Endometrial microvascular endothelial cells (primary cell): ENCODE measurements at regions not wholly inside any gene's neighbourhood (a gene's known extent, or its start where the extent isn't known, plus 50 kb on each side); places are given as distances from the start of the nearest gene placed in this dataset.
"Not testable (repeated sequence)": the region's sequence is repeated elsewhere in the genome, so short reads cannot be mapped to it uniquely, and the experiment has no call there.

ENCODE experiments used
- in situ Hi-C: cut with HindIII; loops from 2 replicates; pipeline ENCODE4 v1.10.0; 2017; ENCODE audit warnings: low sequenced_read_pairs, low pct_unique_long_range_greater_than_20kb; ENCODE audit errors: inconsistent ontology term

DNA sequence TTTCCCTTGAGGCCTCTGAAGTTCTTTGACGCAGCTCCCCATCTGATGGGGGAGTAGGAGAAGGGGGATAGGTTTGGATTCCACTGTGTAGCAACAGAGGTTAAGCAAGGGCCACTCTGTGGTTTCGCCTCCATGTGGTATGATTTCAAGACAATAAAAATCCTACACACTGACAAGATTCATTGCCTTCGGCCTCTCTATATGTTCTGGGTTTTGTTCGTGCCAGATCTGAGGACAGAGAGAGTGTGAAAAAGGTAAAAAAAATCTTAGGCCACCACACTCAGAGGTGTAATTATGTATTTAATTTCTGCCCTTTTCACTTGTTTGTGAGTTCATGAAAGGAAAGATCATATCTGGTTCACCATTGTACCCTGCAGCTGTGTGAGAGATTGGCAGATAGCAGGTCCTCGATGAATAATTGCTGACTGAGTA, 715.2 kb upstream of the ZNF608 start:
- in situ Hi-C loops = no loop called here

DNA sequence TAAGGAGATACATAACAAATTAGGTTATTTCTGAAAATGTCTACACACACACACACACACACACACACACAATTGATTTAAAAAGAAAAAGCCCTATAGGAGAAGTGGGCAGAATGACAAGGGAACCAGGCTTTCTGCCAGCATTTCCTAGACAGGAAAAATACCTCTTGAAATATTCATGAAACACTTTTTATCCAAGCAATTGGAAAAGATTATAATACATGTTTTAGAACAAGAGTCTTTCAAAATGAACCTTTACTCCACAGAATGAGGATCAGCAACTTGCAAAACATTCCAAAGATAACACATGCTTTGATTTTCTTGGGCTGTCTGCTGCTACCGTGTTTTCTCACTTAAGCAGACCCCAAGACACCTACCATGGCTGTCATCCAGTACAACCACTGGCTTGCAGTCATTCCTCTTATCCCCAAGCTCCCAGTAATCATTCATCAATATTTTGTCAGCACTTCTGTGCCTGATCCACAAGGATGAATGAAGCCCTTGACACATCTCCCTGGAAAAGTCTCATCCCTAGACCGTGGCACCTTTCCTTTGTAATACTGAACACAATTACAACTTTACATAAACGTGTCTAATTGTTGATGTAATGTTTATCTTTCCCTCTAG, 717.1 kb upstream of the ZNF608 start:
- in situ Hi-C loops = no loop called here

DNA sequence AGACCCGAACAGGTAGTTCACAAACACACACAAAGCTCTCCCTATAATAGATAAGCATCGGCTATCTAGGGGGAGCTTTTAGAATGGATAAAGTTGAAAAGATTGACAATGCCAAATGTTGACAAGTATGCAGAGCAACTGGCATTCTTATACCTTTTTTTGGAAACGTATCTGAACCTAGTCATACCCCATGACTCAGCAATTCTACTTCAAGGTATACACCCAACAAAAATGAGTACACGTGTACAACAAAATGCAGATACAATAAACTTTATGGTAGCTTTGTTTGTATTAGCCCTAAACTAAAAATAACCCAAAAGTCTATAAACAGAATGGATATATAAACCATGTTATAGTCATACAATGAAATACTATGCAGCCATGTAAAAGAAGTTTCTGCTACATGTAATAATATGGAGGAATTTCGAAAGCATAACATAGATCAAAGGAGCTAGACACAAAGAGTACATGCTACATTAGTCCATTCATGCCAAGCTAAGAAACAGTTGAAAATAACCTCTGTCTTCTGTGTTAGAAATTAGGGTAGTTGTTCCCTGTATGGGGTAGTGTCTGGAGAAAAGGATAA, 718.5 kb upstream of the ZNF608 start:
- in situ Hi-C loops = no loop called here

DNA sequence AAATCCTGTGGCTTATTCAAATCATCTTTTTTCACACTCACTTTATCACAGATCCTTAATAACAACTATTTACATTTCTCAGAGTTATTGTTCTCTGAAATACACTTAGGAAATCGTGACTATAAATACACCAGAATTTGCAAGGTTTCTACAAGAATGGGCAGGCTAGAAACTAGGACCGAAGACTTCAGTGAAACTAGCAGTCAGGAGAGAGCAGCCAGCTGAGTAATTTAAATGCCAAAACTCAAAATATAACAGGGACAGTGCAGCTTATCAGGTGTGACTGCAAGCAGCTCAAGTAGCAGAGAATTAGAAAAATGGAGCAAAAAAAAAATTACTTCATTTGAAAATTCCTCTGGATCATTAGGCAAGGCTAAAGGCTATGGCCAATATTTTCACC, 719.3 kb upstream of the ZNF608 start:
- in situ Hi-C loops = no loop called here

DNA sequence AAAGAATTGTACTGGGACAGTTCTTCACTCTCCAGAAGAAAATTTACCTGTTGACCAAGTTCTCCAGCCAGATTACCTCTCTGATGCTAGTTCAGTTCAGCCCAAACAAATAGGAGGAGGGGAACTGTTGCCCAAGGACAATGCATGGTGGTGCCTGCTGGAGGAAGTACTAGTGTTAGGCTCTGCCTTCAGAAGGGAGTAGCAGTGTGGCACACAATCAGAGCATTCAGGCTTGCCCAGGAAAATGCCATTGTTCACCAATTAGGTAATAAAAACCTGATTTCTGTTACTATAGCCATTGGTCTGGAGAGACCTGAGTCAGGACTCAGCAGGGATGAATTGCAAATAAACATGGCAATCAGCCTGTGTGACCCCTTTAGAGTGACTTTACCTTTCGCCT, 720.8 kb upstream of the ZNF608 start:
- in situ Hi-C loops = no loop called here

DNA sequence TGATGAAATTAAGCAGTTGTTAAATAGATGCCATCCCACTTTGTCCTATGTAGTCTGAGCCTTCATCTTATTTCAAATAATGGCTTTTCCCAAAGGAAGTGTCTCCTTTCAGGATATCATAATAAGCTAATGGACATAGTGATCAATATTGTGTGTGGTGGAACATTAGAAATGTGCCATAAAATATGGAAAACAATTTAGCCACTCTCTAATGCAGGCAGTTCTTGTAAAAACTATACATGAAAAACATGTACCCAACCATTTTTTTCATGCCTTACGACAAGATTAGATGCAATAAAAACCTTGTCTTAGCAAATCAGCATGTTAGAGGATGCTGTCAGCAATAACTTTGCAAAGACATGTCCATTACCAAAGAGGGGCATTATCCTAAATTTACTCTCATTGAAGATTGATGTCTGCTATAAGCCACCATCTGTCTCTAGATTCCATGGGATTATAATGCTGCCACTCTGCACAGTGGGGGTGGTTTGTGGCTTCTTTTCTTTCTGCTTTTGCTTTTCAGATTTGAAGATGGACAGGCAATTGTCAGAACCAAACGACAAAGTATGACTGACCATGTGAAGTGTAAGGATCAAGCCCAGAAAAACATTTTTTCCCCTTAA, 724.0 kb upstream of the ZNF608 start:
- in situ Hi-C loops = no loop called here

DNA sequence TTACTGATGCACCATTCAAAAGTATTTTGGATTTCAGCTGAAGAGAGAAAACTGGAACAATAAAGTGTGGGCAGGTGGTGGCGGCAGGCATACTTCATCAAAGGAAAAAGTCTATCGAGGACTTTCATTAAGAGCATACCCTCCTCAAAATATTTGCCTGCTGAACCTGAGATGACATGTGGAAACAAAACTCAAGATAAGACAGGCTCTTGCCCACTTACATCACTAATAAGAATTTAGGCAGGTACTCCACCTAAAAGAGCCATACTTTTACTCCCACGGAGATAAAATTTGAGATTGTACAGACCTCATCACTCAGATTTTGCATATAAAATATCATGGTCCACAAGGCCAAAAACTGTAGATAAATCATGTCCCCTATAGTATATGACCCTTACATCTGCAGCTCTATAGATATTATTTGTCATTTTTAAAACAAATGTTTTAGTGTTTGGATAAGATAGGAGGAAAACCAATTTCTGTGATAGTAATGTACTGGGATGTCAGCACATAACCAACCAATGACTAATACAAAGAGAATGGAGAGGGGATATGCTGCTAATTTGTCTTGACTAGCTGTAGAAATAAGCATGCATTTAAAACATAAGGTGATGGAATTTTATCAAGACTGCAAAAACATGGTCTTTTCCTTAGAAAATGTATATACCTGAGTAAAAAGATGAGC, 730.6 kb upstream of the ZNF608 start:
- in situ Hi-C loops = no loop called here

DNA sequence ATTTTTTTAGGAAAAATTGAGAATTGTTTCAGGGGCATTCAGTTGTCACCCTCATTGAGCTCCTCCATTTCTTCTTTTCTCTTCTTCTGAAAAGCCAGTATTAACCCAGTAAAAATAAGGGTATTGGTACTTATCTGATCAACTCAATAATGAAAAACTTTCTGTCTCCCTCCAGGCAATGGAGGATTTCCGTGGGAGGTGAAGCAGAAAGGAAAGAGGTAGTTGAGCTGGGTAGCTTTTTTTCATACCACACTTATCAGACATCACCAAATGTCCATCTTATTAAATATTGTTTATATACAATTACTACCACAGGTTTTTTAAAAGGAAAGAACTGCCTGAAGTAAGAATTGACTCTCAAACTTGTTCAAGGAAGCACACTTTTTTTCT, 731.1 kb upstream of the ZNF608 start:
- in situ Hi-C loops = no loop called here

DNA sequence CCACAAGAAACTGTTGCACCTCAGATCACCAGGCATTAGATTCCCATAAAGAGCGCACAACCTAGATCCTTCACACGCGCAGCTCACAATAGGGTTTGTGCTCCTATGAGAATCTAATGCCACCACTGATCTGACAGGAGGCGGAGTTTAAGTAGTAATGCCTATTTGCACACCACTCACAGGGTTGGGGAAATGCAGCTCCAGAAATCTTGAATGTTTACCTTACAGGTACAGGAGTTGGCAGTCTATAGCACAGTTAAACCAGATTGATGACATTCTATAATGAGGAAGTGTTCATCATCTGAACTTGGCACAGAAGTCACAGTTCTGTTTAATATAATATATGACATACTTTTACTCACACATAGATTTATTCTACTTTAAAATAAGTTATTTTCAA, 732.2 kb upstream of the ZNF608 start:
- in situ Hi-C loops = no loop called here

DNA sequence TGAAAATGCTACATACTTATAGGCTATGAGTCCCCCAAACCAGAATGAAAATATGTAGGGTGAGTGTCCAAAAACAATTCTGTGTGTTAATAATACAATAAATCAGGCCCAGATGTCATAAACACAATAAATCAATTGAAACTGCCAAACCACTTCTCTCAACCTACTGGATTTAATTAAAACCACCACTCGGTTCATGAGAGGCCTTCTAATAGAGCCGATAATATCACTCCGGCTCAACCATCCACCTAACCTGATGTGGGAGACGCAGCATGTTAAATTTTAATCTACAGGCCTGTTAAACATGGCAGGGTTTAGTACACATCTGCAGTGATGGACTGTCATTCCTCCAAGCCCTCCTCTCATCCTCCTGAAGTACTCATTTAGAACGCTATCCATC, 734.5 kb upstream of the ZNF608 start:
- in situ Hi-C loops = no loop called here

DNA sequence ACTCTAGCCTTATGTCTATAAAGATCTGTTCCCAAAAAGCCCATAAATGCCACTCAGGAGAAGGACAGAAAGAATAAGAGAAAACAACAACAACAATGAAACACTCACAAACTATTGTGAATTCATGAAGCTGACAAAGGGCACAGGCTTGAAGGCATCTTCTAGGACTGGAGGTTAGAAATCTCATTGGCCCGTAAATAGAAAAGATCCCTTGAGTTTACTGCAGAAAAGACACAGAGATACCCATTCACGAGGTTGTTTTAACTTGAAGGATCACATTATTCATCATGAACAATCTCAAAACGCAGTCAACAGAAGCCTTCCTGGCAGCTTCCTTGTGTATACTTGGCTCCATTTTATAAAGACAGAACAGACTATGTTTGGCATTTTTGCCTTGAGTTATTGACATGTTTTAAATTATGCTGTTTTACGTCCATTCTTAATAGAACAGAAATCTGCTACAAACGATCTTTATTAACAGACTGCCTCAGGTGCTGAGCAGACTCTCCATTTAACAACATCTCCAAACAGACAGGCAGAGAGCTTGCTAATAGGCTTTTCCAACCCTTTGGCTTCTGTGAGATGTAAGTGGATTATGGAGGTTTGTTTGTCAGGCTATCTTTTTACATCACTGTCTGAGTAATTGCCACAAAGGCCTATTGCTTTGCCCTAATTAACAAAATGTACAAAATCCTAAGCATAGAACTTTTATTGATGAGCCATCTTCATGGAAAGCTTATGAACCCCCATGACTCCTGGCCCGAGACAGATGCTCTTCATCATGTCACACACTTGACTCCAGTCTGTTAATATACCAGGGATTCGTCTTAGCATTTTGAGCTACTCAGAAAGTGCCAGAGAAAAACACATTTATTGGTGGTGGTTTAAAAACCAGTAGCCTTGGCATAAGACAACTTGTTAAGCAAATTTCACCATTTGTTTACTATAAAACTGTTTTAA, 735.3 kb upstream of the ZNF608 start:
- in situ Hi-C loops = no loop called here

DNA sequence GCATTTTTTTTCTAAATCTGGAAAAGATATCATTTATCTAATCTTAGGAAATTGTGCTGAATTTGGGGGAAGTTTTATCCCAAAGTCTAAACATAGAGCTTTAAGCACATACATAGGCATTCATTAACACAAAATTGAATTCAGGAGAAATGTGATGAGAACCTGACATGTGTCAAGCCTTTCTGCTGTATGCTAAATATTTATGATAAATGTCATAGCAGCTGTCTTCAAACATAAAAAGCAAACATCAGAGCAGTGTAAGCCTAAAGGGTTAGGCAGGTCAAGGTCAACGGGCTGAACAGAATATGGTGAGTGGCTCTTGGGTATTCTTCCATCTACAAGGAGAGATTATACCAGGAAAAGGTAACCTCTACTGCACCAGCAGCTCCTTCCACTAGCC, 737.2 kb upstream of the ZNF608 start:
- in situ Hi-C loops = no loop called here

DNA sequence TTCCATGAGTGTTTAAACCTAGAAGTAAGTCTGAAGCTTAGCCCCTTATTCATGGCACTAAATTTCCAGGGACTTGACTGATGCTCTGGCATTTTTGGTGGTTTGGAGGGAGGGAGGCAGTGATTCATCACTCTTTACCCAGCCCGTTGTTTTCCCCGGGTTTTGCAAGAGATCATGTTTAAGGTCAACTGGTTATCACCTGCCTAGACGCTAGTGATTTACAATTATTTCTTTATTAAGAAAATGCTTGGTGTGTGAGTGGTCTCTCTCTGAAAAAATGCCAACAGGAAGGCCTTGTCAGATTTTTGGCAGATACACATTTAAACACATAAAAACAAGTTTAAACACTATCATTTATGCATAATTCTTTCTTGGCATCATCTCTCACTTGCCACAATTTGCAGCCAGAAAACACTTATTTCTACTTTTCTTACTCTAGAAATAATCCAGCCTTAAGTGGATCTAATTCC, 737.9 kb upstream of the ZNF608 start:
- in situ Hi-C loops = no loop called here

DNA sequence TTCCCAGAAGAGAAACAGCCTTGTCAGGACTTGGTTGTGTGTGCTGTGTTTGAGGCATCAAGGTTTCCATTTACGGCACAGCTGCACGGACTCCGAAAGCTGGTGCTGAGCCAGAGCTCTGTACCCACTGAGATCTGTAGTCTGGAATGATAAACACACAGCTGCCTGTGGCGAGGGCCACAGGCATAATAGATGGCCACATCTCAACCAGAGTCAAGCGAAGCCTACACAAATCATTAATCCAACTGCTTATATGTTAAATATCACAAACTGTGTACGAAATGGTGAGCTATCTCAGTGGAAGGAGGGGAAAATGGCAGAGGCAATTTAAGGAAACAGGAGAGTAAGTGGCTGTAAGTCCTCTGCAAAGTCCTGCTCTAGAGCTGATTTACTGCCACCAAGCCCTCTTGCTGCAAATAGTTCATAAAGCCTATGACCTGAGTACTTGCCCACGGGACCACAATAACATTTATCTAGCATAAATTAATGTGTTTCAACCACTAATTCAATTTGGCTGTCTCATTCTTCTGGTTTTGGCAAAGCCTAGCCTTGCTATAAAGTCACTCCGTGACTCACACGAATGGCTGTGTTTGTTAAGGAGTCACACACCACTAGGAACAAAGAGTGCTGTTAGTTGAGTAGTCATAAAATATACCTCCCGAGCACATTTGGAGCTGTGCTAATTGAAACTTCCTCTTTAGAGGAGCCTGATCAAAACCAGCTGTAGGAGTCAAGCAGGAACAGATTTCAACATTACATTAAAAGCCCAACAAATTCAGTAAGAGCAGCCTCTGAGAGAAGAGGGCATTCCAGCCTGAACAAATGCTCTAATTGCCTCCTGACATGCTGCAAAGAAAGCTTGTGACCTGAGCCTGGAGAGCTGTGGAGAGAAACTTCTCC, 738.6 kb upstream of the ZNF608 start:
- in situ Hi-C loops = no loop called here

DNA sequence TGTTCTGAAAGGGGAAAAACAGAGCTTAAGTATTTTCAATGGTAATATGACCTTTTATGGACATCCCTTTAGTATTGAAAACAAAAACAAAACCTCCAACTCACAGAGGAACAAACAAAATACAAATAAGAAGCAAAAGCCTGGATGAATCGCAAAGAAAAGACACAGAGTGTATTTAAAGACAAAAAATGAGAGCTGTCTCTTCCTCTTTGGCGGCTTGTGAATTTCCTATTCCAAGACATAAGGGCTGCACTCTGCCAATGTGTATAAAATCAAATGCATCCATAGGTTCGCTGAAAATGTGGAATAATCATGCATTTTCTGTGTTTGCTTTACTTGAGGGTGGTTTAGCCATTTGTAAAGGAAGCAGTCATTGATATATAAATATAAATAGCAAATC, 739.3 kb upstream of the ZNF608 start:
- in situ Hi-C loops = no loop called here

DNA sequence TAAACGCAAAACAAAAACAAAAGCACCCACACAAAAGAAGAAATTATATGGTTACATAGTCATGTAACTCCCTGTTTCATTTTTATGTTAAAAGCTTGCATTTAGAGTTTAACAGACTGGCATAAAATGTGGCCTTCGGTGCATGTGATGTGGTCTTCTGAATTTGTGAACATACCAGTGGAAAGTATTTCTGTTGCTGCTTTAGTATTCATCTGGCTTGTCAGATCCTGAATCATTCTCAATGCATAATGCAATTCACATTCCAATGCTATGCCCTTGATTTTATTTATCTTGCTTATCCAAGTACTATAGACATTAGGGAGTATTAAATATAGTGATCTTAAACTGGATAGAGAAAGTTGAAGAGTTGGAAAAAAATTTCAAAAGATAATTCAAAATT, 740.2 kb upstream of the ZNF608 start:
- in situ Hi-C loops = no loop called here

DNA sequence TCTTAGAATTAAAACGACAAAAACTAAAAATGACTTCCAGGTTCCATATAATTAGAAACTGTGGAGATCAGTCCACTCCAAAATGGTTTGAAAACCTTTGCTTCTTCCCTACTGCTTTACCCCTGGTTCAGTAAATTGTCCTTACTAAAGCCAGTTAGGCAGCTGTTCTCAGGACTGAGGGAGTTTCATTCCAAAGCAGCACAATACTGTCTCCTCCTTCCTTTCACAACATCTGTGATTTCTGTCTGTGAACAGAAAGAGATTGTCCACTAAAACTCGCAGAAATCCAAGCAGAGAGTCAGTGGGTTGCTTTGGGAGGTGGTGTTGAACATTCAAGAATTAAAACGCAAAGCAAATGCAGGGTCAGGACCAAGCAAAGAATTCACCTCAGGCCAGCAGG, 740.8 kb upstream of the ZNF608 start:
- in situ Hi-C loops = no loop called here

DNA sequence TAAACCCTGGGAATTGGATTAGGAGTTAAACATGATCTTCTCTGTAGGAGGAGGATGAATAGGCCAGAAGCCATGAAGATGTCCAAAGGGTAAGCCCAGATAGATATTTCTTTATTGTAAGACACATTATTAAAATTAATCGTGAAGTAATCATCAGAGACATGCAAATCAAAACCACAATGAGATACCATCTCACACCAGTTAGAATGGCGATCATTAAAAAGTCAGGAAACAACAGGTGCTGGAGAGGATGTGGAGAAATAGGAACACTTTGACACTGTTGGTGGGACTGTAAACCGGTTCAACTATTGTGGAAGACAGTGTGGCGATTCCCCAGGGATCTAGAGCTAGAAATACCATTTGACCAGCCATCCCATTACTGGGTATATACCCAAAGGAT, 741.2 kb upstream of the ZNF608 start:
- in situ Hi-C loops = not testable (repeated sequence)
